Thyroid gland (tissue), 4 donors: ENCODE measurements at regions not wholly inside any gene's neighbourhood (a gene's known extent, or its start where the extent isn't known, plus 50 kb on each side); places are given as distances from the start of the nearest gene placed in this dataset.

Experiments used
- DNase-seq, 2 donors: peaks; one replicate each; pipeline ENCODE4 v3.0.0-alpha.2; 2019
- H3K27ac ChIP-seq, 3 donors: fragments of 200-600 bp; sonication (generic); 1 replicate in 2 of 3; 2 replicates in 1 of 3; pipeline ENCODE4 v1.5.1; 2016 to 2019; ENCODE audit warnings: mild to moderate bottlenecking in 1 of 3, moderate library complexity in 1 of 3
- H3K27me3 ChIP-seq: fragments of 200-600 bp; sonication (generic); one replicate; pipeline ENCODE4 v1.5.1; 2019
- H3K36me3 ChIP-seq, 2 donors: fragments of 200-600 bp; sonication (generic); one replicate each; pipeline ENCODE4 v1.5.1; 2016 to 2019
- H3K4me1 ChIP-seq, 2 donors: fragments of 200-600 bp; sonication (generic); one replicate each; pipeline ENCODE4 v1.5.1; 2017 to 2019
- H3K4me3 ChIP-seq, 3 donors: fragments of 200-600 bp; sonication (generic); replicated peaks in 1 of 3; 1 replicate in 2 of 3; 2 replicates in 1 of 3; pipeline ENCODE4 v1.5.1; 2016; ENCODE audit warnings: mild to moderate bottlenecking in 1 of 3
- H3K9me3 ChIP-seq: fragments of 200-600 bp; sonication (generic); one replicate; pipeline ENCODE4 v1.5.1; 2017
- CTCF ChIP-seq, 6 experiments: fragments of 200-600 bp in 3 of 6; fragments of 450-650 bp in 3 of 6; sonication (generic) in 3 of 6; IDR thresholded peaks; one replicate each; pipeline ENCODE4 v1.5.1; 2016 to 2019; ENCODE audit warnings: antibody characterized with exemption in 6 of 6, mild to moderate bottlenecking in 2 of 6, inconsistent platforms in 1 of 6, moderate library complexity in 1 of 6
- POLR2A ChIP-seq, 2 donors: fragments of 450-650 bp; IDR thresholded peaks; one replicate each; pipeline ENCODE4 v1.6.1; 2017; ENCODE audit warnings: antibody characterized with exemption in 2 of 2, mild to moderate bottlenecking in 2 of 2, moderate library complexity in 1 of 2
- WGBS, 2 donors: methylation state at CpG; one replicate each; pipeline ENCODE4 v1.1.5; 2017; 5-methylcytosine and 5-hydroxymethylcytosine counted together
- intact Hi-C: fragments of 100-400 bp; cut with DNase I; formaldehyde crosslinking; loops from one replicate; pipeline ENCODE4 v1.15.1; 2023

DNA sequence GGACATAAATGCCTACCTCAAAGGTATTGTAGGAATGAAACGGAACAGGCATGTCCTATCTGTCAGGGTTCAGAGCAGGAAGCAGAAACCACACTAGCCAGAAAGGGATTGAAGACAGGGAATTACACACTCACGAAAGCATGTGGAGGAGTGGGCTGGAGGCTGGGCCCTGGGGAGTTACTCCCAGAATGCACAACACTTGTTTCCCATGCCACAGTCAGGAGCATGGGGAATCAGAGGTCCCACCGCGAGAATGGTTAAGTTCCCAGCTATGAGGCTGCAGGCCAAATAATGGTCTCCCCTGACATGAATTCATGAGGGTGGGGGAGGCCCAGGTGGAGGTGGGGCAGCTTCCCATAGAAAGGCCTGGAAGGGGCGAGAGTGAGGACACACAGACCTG is 212.7 kb downstream of the HERPUD2 start:
- no peak for DNase-seq
- WGBS, 2 donors: 75 to 86% methylated on average over 5 of the region's 5 CpGs
- Histone ChIP-seq H3K27ac (no peak overlapping the region), H3K4me3 (no peak overlapping the region), H3K9me3 (no peaks in the 10 kb centered on the region), H3K4me1 (peaks cover 0 to under 1% of the 10 kb centered on the region in 2 donors), H3K27me3 (no peaks in the 10 kb centered on the region), H3K36me3 (no peaks in the 10 kb centered on the region)
- intact Hi-C loops: no loop called here
- TF ChIP-seq CTCF (IDR thresholded peaks at IDR 0.05) (no peak), POLR2A (IDR thresholded peaks at IDR 0.05) (no peak)

DNA sequence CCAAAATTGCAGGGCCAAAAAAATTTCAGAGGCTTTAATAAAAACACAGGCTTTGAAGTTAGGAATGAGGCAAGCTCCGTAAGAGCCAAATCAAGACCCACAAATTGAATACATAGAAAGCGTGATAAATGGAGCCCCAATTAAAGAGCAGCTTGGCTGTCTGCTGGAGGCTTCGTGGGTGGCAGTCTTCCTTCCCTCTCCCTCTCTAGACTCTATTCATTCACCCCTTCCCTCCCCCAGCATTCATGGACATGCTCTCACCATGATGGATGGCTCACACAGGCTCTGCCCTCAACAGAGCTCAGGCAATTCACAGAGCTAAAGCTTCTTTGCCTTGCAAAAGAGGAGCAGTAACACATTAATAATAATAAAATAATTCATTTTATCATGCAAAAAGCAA is 214.1 kb downstream of the HERPUD2 start:
- DNase-seq: no peak
- no peaks in the 10 kb centered on the region for H3K36me3 ChIP-seq
- WGBS, 2 donors: 65 to 77% methylated on average over 3 of the region's 3 CpGs
- intact Hi-C loops: no loop called here
- no peak for TF ChIP-seq POLR2A (IDR thresholded peaks at IDR 0.05)
- TF ChIP-seq CTCF (IDR thresholded peaks at IDR 0.05): no peak
- H3K9me3 ChIP-seq: no peaks in the 10 kb centered on the region
- H3K4me1 ChIP-seq: no peaks in the 10 kb centered on the region
- H3K4me3 ChIP-seq: no peak overlapping the region
- H3K27me3 ChIP-seq: no peaks in the 10 kb centered on the region
- no peak overlapping the region for H3K27ac ChIP-seq

DNA sequence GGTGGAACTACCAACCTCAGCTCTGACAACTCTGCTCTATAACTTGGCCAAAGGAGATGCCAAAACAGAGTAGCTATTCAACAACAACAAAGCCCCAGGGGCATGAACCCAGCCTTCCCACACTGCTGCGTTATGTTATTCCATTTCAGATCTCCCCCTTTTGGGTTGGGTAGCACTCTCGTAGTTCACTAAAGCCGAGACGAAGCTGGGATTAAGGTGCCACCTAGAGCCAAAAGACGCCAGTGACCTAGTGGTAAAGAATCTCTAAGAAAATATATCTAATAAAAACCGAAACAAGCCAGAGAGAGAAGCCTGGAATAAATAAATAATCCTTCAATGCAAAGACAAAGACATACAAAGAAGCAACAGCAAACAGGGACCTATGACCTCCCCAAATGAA is 217.3 kb downstream of the HERPUD2 start:
- intact Hi-C loops: no loop called here
- no peak overlapping the region for H3K27ac ChIP-seq
- WGBS, 2 donors: 80 to 91% methylated on average over 6 of the region's 6 CpGs
- H3K4me3 ChIP-seq: no peak overlapping the region
- TF ChIP-seq POLR2A (IDR thresholded peaks at IDR 0.05) (no peak), CTCF (IDR thresholded peaks at IDR 0.05) (no peak)
- no peaks in the 10 kb centered on the region for H3K27me3 ChIP-seq
- no peaks in the 10 kb centered on the region for H3K4me1 ChIP-seq
- no peaks in the 10 kb centered on the region for H3K9me3 ChIP-seq
- no peak for DNase-seq
- no peaks in the 10 kb centered on the region for H3K36me3 ChIP-seq

- H3K27me3 ChIP-seq: no peaks in the 10 kb centered on the region
- intact Hi-C loops: no loop called here
- no peak for DNase-seq
- no peaks in the 10 kb centered on the region for H3K4me1 ChIP-seq
- no peak overlapping the region for H3K4me3 ChIP-seq
- H3K27ac ChIP-seq: no peak overlapping the region
- no peaks in the 10 kb centered on the region for H3K9me3 ChIP-seq
- no peak for TF ChIP-seq CTCF (IDR thresholded peaks at IDR 0.05)
- TF ChIP-seq POLR2A (IDR thresholded peaks at IDR 0.05): no peak
- no peaks in the 10 kb centered on the region for H3K36me3 ChIP-seq
- 65 to 83% methylated on average over 1 of the region's 1 CpG for WGBS, 2 donors
Observed at GRCh38 chr7:35474100-35474499, 220.2 kb upstream of the TBX20 start.

- H3K36me3 ChIP-seq: no peaks in the 10 kb centered on the region
- H3K27ac ChIP-seq: no peak overlapping the region
- intact Hi-C loops: no loop called here
- no peak for TF ChIP-seq POLR2A (IDR thresholded peaks at IDR 0.05)
- TF ChIP-seq CTCF (IDR thresholded peaks at IDR 0.05): no peak
- no peaks in the 10 kb centered on the region for H3K27me3 ChIP-seq
- no peak overlapping the region for H3K4me3 ChIP-seq
- DNase-seq: no peak
- H3K4me1 ChIP-seq: no peaks in the 10 kb centered on the region
- 65 to 66% methylated on average over 5 of the region's 5 CpGs for WGBS, 2 donors
- no peaks in the 10 kb centered on the region for H3K9me3 ChIP-seq
Observed at GRCh38 chr7:35468606-35469005, 214.7 kb upstream of the TBX20 start.
